Prostate gland (tissue), 2 donors: ENCODE measurements at regions not wholly inside any gene's neighbourhood (a gene's known extent, or its start where the extent isn't known, plus 50 kb on each side); places are given as distances from the start of the nearest gene placed in this dataset.

ENCODE experiments used
- CTCF ChIP-seq, 4 experiments: fragments of 200-600 bp in 2 of 4; fragments of 450-650 bp in 2 of 4; sonication (generic) in 2 of 4; IDR thresholded peaks; 1 replicate in 3 of 4; 2 replicates in 1 of 4; pipeline ENCODE4 v1.5.1; 2016 to 2019; ENCODE audit warnings: antibody characterized with exemption in 4 of 4, mild to moderate bottlenecking in 2 of 4, moderate library complexity in 2 of 4
- POLR2A ChIP-seq: fragments of 450-650 bp; IDR thresholded peaks from one replicate; pipeline ENCODE4 v1.6.1; 2016; ENCODE audit warnings: antibody characterized with exemption, mild to moderate bottlenecking
- POLR2AphosphoS5 ChIP-seq: sonication (generic); formaldehyde crosslinking; IDR thresholded peaks from one replicate; pipeline ENCODE4 v1.6.1; 2017; ENCODE audit warnings: antibody characterized with exemption

DNA sequence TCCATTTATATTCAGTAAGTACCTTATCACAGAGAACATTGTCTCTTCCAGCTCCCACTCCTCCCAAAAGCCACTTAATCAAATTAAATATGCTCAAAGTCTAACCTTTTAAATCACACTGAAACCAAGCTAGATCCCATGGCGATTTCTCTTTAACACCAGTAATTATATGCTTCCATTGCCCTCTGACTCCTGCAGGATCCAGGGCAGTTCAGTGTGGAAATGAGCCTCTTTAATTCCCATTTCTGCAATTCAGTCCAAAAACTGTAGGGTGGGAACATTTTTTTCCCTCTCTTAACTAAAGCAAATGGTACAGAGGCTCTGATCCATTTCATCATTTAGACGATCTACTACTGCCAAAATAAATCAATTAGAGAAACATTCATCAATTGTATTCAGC lies 872.3 kb upstream of the PHF14 start:
- no peak for TF ChIP-seq CTCF (IDR thresholded peaks at IDR 0.05)
- TF ChIP-seq POLR2AphosphoS5: no peak
- no peak for TF ChIP-seq POLR2A
